ENCODE measurements at regions not wholly inside any gene's neighbourhood (a gene's known extent, or its start where the extent isn't known, plus 50 kb on each side); places are given as distances from the start of the nearest gene placed in this dataset.

GRCh38 chr13:78185700-78186099 lies 267.1 kb upstream of the EDNRB start:
- TF ChIP-seq CTCF (IDR thresholded peaks at IDR 0.05; ENCODE audit: insufficient read depth, low read length, poor library complexity, severe bottlenecking), result no peak
- TF ChIP-seq EZH2phosphoT487 (conservative IDR thresholded peaks at IDR 0.05; ENCODE audit: low read length), result no peak
